Endodermal cell (in vitro differentiated cells): ENCODE measurements at regions not wholly inside any gene's neighbourhood (a gene's known extent, or its start where the extent isn't known, plus 50 kb on each side); places are given as distances from the start of the nearest gene placed in this dataset.

Experiments
- DNase-seq: peaks from one replicate; pipeline ENCODE4 v3.0.0-alpha.2; 2017
- H3K27ac ChIP-seq: 2 replicates; pipeline ENCODE4 v1.5.1; 2013; ENCODE audit warnings: mild to moderate bottlenecking, low read depth, low read length, moderate library complexity
- H3K27me3 ChIP-seq: 2 replicates; pipeline ENCODE4 v1.6.1; 2013; ENCODE audit warnings: mild to moderate bottlenecking, low read length, moderate library complexity; ENCODE audit not compliant: insufficient read depth, control insufficient read depth, poor library complexity, severe bottlenecking
- H3K36me3 ChIP-seq: 2 replicates; pipeline ENCODE4 v1.7.0; 2013; ENCODE audit warnings: mild to moderate bottlenecking, low read length, moderate library complexity; ENCODE audit not compliant: control insufficient read depth, insufficient read depth
- H3K4me1 ChIP-seq: one replicate; pipeline ENCODE4 v1.7.0; 2013; ENCODE audit warnings: low read length; ENCODE audit not compliant: control insufficient read depth, insufficient read depth
- H3K4me3 ChIP-seq: 2 replicates; pipeline ENCODE4 v1.5.1; 2013; ENCODE audit warnings: mild to moderate bottlenecking, low read length, moderate library complexity
- H3K9ac ChIP-seq: 2 replicates; pipeline ENCODE4 v1.6.1; 2013; ENCODE audit warnings: mild to moderate bottlenecking, low read length, moderate library complexity; ENCODE audit not compliant: poor library complexity, severe bottlenecking; ENCODE audit errors: extremely low read depth
- H3K9me3 ChIP-seq: 2 replicates; pipeline ENCODE4 v1.6.1; 2013; ENCODE audit warnings: mild to moderate bottlenecking, low read length, moderate library complexity; ENCODE audit not compliant: control insufficient read depth
- H3K27ac Mint-ChIP-seq: 2 replicates; pipeline ENCODE4 v1.8.0; 2020; ENCODE audit warnings: mixed read lengths
- H3K27me3 Mint-ChIP-seq: 2 replicates; pipeline ENCODE4 v1.8.0; 2021; ENCODE audit warnings: mild to moderate bottlenecking, mixed read lengths; ENCODE audit not compliant: insufficient read depth
- H3K36me3 Mint-ChIP-seq: 2 replicates; pipeline ENCODE4 v1.8.0; 2020; ENCODE audit warnings: low read depth, mixed read lengths
- H3K4me1 Mint-ChIP-seq: 2 replicates; pipeline ENCODE4 v1.8.0; 2020; ENCODE audit warnings: mixed read lengths
- H3K4me3 Mint-ChIP-seq: 2 replicates; pipeline ENCODE4 v1.8.0; 2020; ENCODE audit warnings: mild to moderate bottlenecking, moderate library complexity, mixed read lengths
- H3K9me3 Mint-ChIP-seq: 2 replicates; pipeline ENCODE4 v1.8.0; 2020; ENCODE audit warnings: mild to moderate bottlenecking, mixed read lengths
- WGBS, 2 experiments: methylation state at CpG; one replicate each; pipeline versions ENCODE4 v1.1.5 to v1.1.7; 2013; ENCODE audit warnings: missing lambda C conversion rate in 2 of 2, mixed read lengths in 1 of 2; ENCODE audit not compliant: insufficient coverage in 1 of 2, insufficient read length in 1 of 2; 5-methylcytosine and 5-hydroxymethylcytosine counted together
- TF ChIP-seq, protein P1 (sequence below): fragments of 200-600 bp; sonication (generic); conservative IDR thresholded peaks from 2 replicates; pipeline ENCODE4 v1.5.0; 2021; ENCODE audit warnings: antibody characterized with exemption, mild to moderate bottlenecking

DNA sequence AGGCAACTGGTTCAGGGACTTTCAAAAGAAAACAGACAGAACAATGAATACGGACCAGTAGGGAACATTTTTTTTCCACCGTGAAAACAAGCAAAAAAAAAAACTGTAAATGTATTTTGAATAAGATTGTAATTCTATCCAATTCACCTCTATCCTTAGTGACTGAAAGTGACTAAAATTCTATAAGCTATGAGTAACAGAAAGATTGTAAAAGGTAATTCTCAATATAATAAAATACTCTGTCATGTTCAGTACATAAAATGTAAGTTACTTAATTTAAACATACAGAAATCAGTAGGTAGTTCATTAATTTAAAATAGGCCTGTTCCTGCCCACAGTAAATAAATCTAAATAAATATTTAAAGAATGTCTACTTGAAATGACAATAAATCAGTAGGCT lies 368.2 kb upstream of the ARHGEF26 start:
- Histone ChIP-seq H3K9ac (no peak overlapping the region), H3K9me3 (no peaks in the 10 kb centered on the region), H3K27ac (no peak overlapping the region), H3K36me3 (no peaks in the 10 kb centered on the region), H3K27me3 (no peaks in the 10 kb centered on the region), H3K4me1 (no peaks in the 10 kb centered on the region), H3K4me3 (no peak overlapping the region)
- Mint-ChIP-seq H3K36me3 (no peaks in the 10 kb centered on the region), H3K4me3 (no peak overlapping the region), H3K4me1 (no peaks in the 10 kb centered on the region), H3K27ac (no peak overlapping the region), H3K9me3 (no peaks in the 10 kb centered on the region), H3K27me3 (no peaks in the 10 kb centered on the region)
- TF ChIP-seq, protein P1, sequence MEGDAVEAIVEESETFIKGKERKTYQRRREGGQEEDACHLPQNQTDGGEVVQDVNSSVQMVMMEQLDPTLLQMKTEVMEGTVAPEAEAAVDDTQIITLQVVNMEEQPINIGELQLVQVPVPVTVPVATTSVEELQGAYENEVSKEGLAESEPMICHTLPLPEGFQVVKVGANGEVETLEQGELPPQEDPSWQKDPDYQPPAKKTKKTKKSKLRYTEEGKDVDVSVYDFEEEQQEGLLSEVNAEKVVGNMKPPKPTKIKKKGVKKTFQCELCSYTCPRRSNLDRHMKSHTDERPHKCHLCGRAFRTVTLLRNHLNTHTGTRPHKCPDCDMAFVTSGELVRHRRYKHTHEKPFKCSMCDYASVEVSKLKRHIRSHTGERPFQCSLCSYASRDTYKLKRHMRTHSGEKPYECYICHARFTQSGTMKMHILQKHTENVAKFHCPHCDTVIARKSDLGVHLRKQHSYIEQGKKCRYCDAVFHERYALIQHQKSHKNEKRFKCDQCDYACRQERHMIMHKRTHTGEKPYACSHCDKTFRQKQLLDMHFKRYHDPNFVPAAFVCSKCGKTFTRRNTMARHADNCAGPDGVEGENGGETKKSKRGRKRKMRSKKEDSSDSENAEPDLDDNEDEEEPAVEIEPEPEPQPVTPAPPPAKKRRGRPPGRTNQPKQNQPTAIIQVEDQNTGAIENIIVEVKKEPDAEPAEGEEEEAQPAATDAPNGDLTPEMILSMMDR = no peak
- 85% methylated on average over 1 of the region's 2 CpGs; no CpG with 5 or more reads in 1 of the 2 experiments for WGBS, 2 experiments
- DNase-seq = no peak

DNA sequence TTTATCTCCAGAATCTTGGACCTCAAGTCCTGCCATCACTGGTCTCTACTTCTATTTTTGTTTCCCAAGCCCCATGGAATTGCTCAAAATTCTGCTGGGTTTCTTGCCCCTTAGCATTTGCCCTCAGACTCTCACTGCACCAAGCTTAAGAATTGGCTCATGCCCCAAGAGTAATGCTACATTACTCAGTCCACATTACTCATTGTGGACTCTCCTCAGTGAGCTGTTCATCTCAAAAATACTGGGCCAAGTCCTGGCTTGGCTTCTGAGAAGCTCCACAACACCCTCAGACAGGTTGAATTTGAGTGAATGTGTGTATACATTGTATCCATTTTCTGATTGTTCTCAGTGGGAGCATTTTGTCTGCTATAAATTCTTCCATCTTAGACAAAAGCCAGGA lies 364.4 kb upstream of the ARHGEF26 start:
- H3K9me3 Mint-ChIP-seq = no peaks in the 10 kb centered on the region
- H3K27ac Mint-ChIP-seq = no peak overlapping the region
- H3K27me3 ChIP-seq = no peaks in the 10 kb centered on the region
- no peak overlapping the region for H3K4me3 Mint-ChIP-seq
- no peak overlapping the region for H3K9ac ChIP-seq
- no peaks in the 10 kb centered on the region for H3K9me3 ChIP-seq
- H3K36me3 ChIP-seq = no peaks in the 10 kb centered on the region
- H3K4me1 ChIP-seq = no peaks in the 10 kb centered on the region
- H3K4me1 Mint-ChIP-seq = peaks cover 2% of the 10 kb centered on the region
- H3K27me3 Mint-ChIP-seq = no peaks in the 10 kb centered on the region
- H3K4me3 ChIP-seq = no peak overlapping the region
- no peak for DNase-seq
- TF ChIP-seq, protein P1 = no peak
- H3K36me3 Mint-ChIP-seq = no peaks in the 10 kb centered on the region
- H3K27ac ChIP-seq = no peak overlapping the region

DNA sequence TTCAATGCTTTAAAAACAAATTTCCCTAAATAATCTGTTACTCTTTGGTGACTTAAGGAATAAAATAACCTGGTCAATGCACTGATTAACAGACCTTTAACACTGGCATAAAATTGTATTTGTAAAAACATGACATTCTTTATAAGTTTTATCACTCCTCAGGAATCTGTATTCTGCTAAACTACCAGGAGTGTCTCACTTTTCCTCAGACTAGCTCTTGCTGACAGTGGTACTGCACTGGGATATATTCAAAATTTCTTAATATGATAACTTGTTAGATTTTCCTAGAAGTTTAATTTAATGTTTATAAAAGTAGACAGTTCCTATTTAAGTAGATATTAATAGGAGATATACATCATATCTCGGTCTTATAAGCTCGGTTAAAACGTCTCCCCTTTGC lies 363.4 kb upstream of the ARHGEF26 start:
- DNase-seq = no peak
- no peak overlapping the region for H3K4me3 Mint-ChIP-seq
- TF ChIP-seq, protein P1 = no peak
- no peak overlapping the region for H3K9ac ChIP-seq
- no peaks in the 10 kb centered on the region for H3K27me3 Mint-ChIP-seq
- no peaks in the 10 kb centered on the region for H3K4me1 ChIP-seq
- H3K4me1 Mint-ChIP-seq = peaks cover 2% of the 10 kb centered on the region
- H3K36me3 Mint-ChIP-seq = no peaks in the 10 kb centered on the region
- H3K27me3 ChIP-seq = no peaks in the 10 kb centered on the region
- no peaks in the 10 kb centered on the region for H3K36me3 ChIP-seq
- H3K9me3 ChIP-seq = no peaks in the 10 kb centered on the region
- no peaks in the 10 kb centered on the region for H3K9me3 Mint-ChIP-seq
- no peak overlapping the region for H3K27ac Mint-ChIP-seq
- no peak overlapping the region for H3K27ac ChIP-seq
- 83 to 100% methylated on average over 1 to 3 of the region's 3 CpGs for WGBS, 2 experiments
- no peak overlapping the region for H3K4me3 ChIP-seq
